HEK293T (cell line): ENCODE measurements at regions not wholly inside any gene's neighbourhood (a gene's known extent, or its start where the extent isn't known, plus 50 kb on each side); places are given as distances from the start of the nearest gene placed in this dataset.

ENCODE experiments used
- CTCF ChIA-PET: fragments of 350-600 bp; formaldehyde crosslinking; extraction: SDS; loops from one replicate; lab custom pipeline; 2021; ENCODE audit warnings: antibody characterized with exemption, inconsistent platforms; lab: Yijun Ruan, JAX
- POLR2A ChIA-PET: fragments of 350-600 bp; formaldehyde crosslinking; extraction: SDS; loops from one replicate; lab custom pipeline; 2020; ENCODE audit warnings: antibody characterized with exemption, inconsistent platforms; lab: Yijun Ruan, JAX
- DNase-seq: peaks from one replicate; pipeline ENCODE4 v3.0.0; 2012; ENCODE audit warnings: mixed read lengths; ENCODE audit errors: extremely low spot score
- ARNT ChIP-seq: fragments of 450-650 bp; IDR thresholded peaks from 2 replicates; pipeline ENCODE4 v1.6.1; 2017; ENCODE audit warnings: mild to moderate bottlenecking
- BHLHE40 ChIP-seq: fragments of 450-650 bp; IDR thresholded peaks from 2 replicates; pipeline ENCODE4 v1.6.1; 2016; ENCODE audit warnings: mild to moderate bottlenecking, moderate library complexity, borderline replicate concordance
- CTBP1 ChIP-seq: fragments of 450-650 bp; IDR thresholded peaks from 2 replicates; pipeline ENCODE4 v1.6.1; 2016; ENCODE audit warnings: borderline replicate concordance
- ELF4 ChIP-seq: fragments of 450-650 bp; IDR thresholded peaks from 2 replicates; pipeline ENCODE4 v1.6.1; 2017; ENCODE audit warnings: antibody characterized with exemption
- FOXA1 ChIP-seq: fragments of 450-650 bp; IDR thresholded peaks from 2 replicates; pipeline ENCODE4 v1.6.1; 2016; ENCODE audit warnings: mild to moderate bottlenecking
- FOXK2 ChIP-seq: fragments of 450-650 bp; IDR thresholded peaks from 2 replicates; pipeline ENCODE4 v1.6.1; 2016; ENCODE audit warnings: mild to moderate bottlenecking
- FOXM1 ChIP-seq: fragments of 450-650 bp; IDR thresholded peaks from 2 replicates; pipeline ENCODE4 v1.6.1; 2017; ENCODE audit warnings: mild to moderate bottlenecking, borderline replicate concordance
- HDGF ChIP-seq: fragments of 450-650 bp; IDR thresholded peaks from 2 replicates; pipeline ENCODE4 v1.6.1; 2017; ENCODE audit warnings: antibody characterized with exemption, borderline replicate concordance
- L3MBTL2 ChIP-seq: fragments of 450-650 bp; conservative IDR thresholded peaks from 2 replicates; pipeline ENCODE4 v1.6.1; 2016; ENCODE audit warnings: mild to moderate bottlenecking
- LEF1 ChIP-seq: fragments of 450-650 bp; IDR thresholded peaks from 2 replicates; pipeline ENCODE4 v1.6.1; 2017; ENCODE audit warnings: mild to moderate bottlenecking, borderline replicate concordance
- NFRKB ChIP-seq: fragments of 450-650 bp; IDR thresholded peaks from 2 replicates; pipeline ENCODE4 v1.6.1; 2016; ENCODE audit warnings: mild to moderate bottlenecking, moderate library complexity
- PKNOX1 ChIP-seq: fragments of 450-650 bp; IDR thresholded peaks from 2 replicates; pipeline ENCODE4 v1.6.1; 2016
- SP1 ChIP-seq: fragments of 450-650 bp; IDR thresholded peaks from 2 replicates; pipeline ENCODE4 v1.6.1; 2017
- SUZ12 ChIP-seq: fragments of 450-650 bp; IDR thresholded peaks from 2 replicates; pipeline ENCODE4 v1.6.1; 2016; ENCODE audit warnings: mild to moderate bottlenecking
- TARDBP ChIP-seq: fragments of 450-650 bp; IDR thresholded peaks from 2 replicates; pipeline ENCODE4 v1.6.1; 2016
- ZNF384 ChIP-seq: fragments of 450-650 bp; IDR thresholded peaks from 2 replicates; pipeline ENCODE4 v1.6.1; 2016

GRCh38 chr15:98043160-98044014 lies 82.9 kb downstream of the ARRDC4 start:
- TF ChIP-seq FOXA1, result no peak
- no peak for TF ChIP-seq CTBP1
- TF ChIP-seq FOXM1, result no peak
- TF ChIP-seq SP1, result no peak
- no peak for TF ChIP-seq ARNT
- no peak for TF ChIP-seq L3MBTL2
- TF ChIP-seq SUZ12, result no peak
- no peak for TF ChIP-seq HDGF
- TF ChIP-seq ELF4, result no peak
- TF ChIP-seq PKNOX1, result no peak
- TF ChIP-seq TARDBP, result no peak
- no peak for TF ChIP-seq FOXK2
- no peak for TF ChIP-seq LEF1
- TF ChIP-seq NFRKB, result no peak
- no peak for TF ChIP-seq BHLHE40
- TF ChIP-seq ZNF384, result no peak
- DNase-seq, result no peak
- POLR2A ChIA-PET, result no interaction called here
- CTCF ChIA-PET, result no interaction called here

GRCh38 chr15:98051734-98052133 lies 91.2 kb downstream of the ARRDC4 start:
- POLR2A ChIA-PET, result no interaction called here
- TF ChIP-seq ZNF384, result no peak
- TF ChIP-seq HDGF, result no peak
- no peak for TF ChIP-seq FOXA1
- TF ChIP-seq SUZ12, result no peak
- no peak for TF ChIP-seq TARDBP
- no peak for TF ChIP-seq CTBP1
- TF ChIP-seq ARNT, result no peak
- TF ChIP-seq SP1, result no peak
- no peak for TF ChIP-seq FOXM1
- no peak for TF ChIP-seq FOXK2
- no peak for TF ChIP-seq L3MBTL2
- no peak for TF ChIP-seq ELF4
- no peak for TF ChIP-seq NFRKB
- TF ChIP-seq PKNOX1, result no peak
- no peak for TF ChIP-seq BHLHE40
- TF ChIP-seq LEF1, result no peak
- CTCF ChIA-PET, result no interaction called here
- DNase-seq, result no peak

GRCh38 chr15:98057453-98057852 lies 97.0 kb downstream of the ARRDC4 start:
- DNase-seq, result no peak
- ChIA-PET POLR2A (no interaction called here), CTCF (interaction anchor here (0.9 kb wide), 1 partner anchor 61 kb away, joined by 3 read pairs; no protein-coding TSS in a partner anchor)
- no peak for TF ChIP-seq ZNF384
- TF ChIP-seq SP1, result no peak

GRCh38 chr15:98062869-98063268 lies 102.4 kb downstream of the ARRDC4 start:
- CTCF ChIA-PET, result no interaction called here
- POLR2A ChIA-PET, result no interaction called here
- TF ChIP-seq FOXK2, result no peak
- no peak for TF ChIP-seq FOXM1
- no peak for TF ChIP-seq ELF4
- TF ChIP-seq PKNOX1, result no peak
- no peak for TF ChIP-seq NFRKB
- TF ChIP-seq HDGF, result no peak
- TF ChIP-seq LEF1, result no peak
- no peak for TF ChIP-seq ARNT
- TF ChIP-seq CTBP1, result no peak
- no peak for TF ChIP-seq FOXA1
- TF ChIP-seq L3MBTL2, result no peak
- TF ChIP-seq TARDBP, result no peak
- TF ChIP-seq ZNF384, result no peak
- no peak for DNase-seq

GRCh38 chr15:98063315-98063714 lies 102.8 kb downstream of the ARRDC4 start:
- no peak for TF ChIP-seq PKNOX1
- TF ChIP-seq FOXK2, result no peak
- TF ChIP-seq ARNT, result no peak
- no peak for TF ChIP-seq ZNF384
- DNase-seq, result no peak
- ChIA-PET CTCF (no interaction called here), POLR2A (no interaction called here)

- CTCF ChIA-PET, result no interaction called here
- no peak for DNase-seq
- TF ChIP-seq HDGF (no peak), FOXK2 (no peak), BHLHE40 (no peak), PKNOX1 (no peak), SUZ12 (no peak), ARNT (no peak), TARDBP (no peak), CTBP1 (no peak), FOXM1 (no peak), L3MBTL2 (no peak), ELF4 (no peak), NFRKB (no peak), FOXA1 (no peak), LEF1 (no peak), ZNF384 (no peak), SP1 (no peak)
- POLR2A ChIA-PET, result no interaction called here
Measured at GRCh38 chr15:98063871-98064270, 103.4 kb downstream of the ARRDC4 start.
